Non-pigmented ciliary epithelial cell (primary cell): ENCODE measurements at regions not wholly inside any gene's neighbourhood (a gene's known extent, or its start where the extent isn't known, plus 50 kb on each side); places are given as distances from the start of the nearest gene placed in this dataset.
"Not testable (repeated sequence)": the region's sequence is repeated elsewhere in the genome, so short reads cannot be mapped to it uniquely, and the experiment has no call there.

Experiments used
- DNase-seq: peaks from one replicate; pipeline ENCODE4 v3.0.0-alpha.2; 2010; ENCODE audit warnings: low read depth

DNA sequence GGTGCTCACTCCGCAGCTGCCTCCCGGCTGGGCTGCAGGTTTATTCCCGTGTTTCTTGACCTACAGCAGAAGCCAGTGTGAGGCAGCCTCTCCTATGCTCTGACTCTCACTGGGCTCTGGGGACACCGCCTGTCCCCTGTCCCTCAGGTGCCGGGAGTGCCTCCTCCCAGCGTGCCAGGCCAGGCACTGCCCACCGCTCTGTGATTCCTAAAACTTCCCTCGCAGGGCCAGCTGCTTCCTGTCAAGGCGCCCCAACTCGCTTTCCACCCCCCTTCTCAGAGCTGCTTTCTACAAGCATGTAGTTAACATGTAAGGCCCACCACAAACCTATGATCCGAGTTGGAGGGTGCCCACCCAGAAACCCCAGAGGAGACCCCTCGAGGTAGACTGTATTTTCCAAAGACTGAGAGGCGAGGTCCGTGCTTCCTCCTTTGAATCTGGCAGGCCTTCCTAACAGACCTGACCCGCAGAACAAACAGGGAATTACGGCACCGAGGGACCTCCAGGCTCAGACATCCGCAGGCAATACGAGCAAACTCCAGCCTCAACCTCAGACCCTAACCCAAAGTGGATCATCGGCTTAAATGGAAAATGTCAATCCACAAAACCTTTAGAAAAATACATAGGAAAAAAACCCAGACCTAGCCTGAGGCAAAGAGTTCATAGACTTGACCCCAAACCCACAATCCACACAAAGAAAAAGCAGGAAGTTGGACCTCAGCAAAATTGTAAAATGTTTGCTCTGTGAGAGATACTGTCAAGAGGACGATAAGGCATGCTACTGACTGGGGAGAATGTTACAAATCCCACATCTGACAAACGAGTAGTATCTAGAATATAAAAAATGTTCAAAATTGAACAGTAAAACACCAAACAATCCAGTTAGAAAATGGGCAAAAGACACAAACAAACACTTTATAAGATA lies 121.3 kb upstream of the IQSEC1 start:
- DNase-seq: no peak

DNA sequence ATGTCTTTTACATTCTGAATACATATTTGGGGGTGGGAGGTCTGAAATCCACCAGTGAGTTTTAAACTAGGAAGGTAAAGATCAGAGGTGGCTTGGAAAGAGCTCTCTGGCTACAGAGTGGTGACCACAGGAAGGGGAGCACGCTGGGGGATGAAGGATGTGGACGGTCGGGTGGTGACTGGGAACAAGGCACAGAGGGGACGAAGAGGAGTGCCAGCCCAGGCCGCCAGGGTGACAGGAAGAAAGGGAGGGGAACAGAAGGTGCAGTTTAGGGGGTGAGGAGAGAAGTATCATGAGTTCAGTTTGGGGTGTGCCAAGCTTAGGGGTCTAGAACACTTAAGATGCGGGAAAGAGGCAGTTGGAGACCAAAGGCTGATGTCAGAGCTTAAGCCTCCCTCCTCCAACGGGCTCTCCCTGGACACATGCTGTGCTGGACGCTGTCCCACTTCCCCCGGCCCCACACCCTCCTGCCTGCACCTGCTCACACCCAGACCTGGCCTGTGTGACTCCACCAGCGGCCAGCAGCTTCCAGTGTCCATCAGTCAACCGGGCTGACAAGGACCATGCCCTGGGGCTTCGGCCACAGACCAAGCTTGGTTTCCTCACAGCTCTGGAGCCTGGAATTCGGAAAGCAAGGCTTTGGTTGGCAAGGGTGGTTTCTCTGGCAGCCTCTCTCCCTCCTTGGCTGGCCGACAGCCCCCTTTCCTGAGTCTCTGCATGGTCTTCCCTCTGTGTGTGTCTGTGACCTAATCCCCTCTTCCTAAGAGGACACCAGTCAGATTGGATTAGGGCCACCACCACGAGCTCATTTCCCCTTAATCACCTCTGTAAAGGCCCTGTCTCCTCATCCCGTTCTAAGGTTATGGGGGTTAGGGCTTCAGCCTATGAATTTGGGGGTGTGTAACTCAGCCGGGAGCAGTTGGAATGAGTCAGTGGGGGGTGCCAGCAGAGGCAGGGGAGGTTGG lies 120.4 kb upstream of the IQSEC1 start:
- DNase-seq: no peak

GRCh38 chr3:13192471-13193213 lies 119.4 kb upstream of the IQSEC1 start:
- DNase-seq: no peak

- no peak for DNase-seq
These were observed 117.8 kb upstream of the IQSEC1 start for GRCh38 chr3:13191016-13191415.

DNA sequence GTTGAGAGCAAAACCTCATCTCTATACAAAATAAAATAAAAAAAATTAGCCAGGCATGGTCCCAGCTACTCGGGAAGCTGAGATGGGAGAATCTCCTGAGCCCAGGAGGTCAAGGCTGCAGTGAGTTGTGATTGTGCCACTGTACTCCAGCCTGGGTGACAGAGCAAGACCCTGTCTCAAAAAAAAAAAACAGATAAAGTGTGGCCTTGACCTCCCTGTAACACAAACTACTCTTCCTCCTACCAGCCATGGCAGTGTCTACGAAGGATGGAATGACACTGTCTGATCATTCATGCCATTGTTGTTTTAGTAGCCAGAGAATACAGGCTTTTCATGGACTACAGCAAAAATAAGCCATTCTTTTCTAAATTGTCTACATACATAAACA lies 117.1 kb upstream of the IQSEC1 start:
- no peak for DNase-seq

- no peak for DNase-seq
These were observed 116.6 kb upstream of the IQSEC1 start for GRCh38 chr3:13189639-13190377.

GRCh38 chr3:13188975-13189374 lies 115.7 kb upstream of the IQSEC1 start:
- no peak for DNase-seq

DNA sequence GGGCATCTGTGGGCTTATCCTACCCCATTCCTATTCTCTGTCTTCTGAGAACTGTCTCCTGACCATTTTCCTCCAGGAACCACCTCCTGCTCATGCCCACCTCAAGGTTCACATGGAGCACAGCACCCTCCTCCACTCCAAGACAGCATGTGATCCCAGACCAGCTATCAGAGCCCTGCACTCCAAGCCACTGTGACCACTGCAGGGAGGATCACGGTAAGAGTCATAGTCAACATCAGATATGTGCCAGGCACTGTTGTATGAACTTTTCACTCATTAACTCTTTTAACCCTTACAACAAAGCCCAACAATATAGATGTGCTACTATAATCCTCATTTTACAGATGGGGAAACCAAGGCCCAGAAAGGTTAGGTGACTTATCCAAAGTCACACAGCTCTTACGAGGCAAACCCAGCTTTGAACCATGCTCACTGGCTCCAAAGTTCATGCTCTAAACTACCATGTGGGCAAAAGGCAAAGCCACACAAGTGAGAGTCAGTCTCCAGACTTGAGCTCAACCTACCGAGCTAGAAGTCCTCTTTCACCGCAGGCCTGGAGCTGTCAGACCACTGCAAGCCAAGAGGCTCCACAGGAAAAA lies 115.1 kb upstream of the IQSEC1 start:
- DNase-seq: no peak

DNA sequence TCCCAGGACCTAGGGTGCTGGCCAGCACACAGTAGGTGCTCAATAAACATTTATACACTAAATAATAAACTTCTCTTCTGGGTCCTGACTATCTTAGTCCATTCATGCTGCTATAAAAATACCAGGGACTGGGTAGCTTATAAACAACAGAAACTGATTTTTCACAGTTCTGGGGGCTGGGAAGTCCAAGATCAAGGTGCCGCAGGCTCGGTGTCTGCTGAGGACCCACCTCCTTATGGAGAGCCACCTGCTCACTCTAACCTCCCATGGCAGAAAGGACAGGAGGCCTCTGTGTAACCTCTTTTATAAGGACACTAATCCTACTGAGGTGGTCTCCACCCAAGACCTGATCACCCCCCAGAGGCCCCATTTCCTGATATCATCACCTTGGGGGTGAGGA lies 114.4 kb upstream of the IQSEC1 start:
- DNase-seq: no peak

GRCh38 chr3:13186435-13186815 lies 113.2 kb upstream of the IQSEC1 start:
- DNase-seq: no peak

DNA sequence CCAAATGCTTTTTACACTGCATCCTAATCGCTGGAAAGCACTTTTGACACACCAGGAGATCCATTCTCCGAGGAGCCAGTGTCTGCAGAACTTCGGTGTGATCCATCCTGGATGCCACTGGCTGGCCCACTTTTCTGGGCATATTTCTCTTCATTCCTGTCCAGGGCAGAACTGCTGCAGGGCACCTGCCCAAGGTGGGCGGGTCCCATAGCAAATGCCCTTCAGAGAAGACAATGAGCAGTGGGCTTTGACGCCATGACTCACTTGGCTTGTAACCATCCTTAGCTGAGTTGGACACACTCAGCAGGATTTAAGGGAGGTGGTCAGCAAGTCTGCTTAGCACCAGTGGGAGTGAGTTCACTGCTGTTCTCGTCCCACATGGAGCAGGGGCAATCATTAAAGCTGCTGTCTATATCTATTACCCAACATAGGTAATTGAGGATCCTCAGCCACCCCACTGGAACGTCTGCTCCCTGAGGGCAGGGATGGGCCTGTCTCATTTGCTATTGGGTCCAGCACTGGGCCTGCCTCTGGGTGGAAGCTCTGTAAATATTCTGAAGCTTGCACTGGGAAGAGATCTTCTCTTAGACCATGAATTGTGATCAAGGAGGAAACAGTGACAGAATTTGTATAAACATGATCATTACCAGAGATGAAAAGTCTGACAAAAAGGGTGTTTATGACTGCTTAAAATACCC lies 112.7 kb upstream of the IQSEC1 start:
- DNase-seq: no peak

GRCh38 chr3:13179582-13180210 lies 106.5 kb upstream of the IQSEC1 start:
- DNase-seq: not testable (repeated sequence)

GRCh38 chr3:13179181-13179580 lies 106.0 kb upstream of the IQSEC1 start:
- DNase-seq: no peak

- no peak for DNase-seq
These were observed 104.9 kb upstream of the IQSEC1 start for GRCh38 chr3:13178107-13178506.

DNA sequence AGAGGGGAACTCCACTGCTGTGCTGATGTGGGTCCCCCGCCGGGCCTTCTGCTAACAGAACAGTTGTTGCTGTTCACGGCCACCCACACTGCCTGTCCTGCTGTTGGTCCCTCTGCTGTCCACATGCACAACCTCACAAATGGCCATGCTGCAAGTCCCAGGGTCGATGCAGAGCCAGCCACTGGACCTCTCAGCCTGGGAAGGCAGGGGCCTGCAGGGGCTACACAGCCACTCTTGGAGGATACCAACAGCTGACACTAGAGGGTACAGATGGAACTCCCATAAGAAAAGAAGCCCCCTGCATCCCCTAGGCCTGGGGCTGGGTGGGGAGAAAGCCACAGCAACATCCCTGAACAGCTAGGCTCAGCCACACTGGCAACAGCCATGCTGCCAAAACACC lies 104.4 kb upstream of the IQSEC1 start:
- no peak for DNase-seq

- DNase-seq: no peak
These were observed 104.0 kb upstream of the IQSEC1 start for GRCh38 chr3:13177236-13177635.

DNA sequence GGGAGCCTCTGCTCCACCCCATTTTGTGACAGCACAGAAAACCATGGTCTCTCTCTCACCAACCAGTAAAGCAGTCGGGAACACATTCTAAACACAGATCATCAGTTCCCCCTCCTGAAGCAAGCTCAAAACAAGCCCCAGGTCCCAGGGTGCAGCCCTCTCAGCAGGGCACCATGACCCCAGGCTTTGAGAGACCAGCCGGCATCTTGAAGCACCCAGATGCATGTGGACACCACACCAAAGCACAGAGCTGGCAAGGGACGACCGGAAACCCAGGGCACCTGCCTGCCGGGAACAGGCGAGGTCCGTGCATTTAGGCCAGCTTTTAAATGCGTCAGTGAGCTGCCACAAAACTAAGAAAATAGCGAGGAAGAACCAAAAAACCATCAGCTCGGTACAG lies 103.2 kb upstream of the IQSEC1 start:
- DNase-seq: no peak

DNA sequence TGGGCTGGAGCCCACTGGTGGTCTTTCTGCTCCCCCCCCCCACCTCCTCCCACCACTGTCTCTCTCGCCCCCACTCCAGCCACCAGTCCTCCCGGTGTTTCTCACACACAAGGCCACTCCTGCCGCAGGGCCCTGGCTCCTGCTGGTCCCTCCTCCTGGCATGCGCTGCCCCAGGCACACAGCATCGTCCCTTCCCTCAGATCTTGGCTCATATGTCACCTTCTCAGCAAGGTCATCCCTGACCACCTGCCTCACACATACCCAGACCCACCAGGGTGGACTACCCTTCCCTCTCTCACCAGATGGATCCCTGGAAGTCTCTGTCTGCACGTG lies 101.5 kb upstream of the IQSEC1 start:
- DNase-seq: no peak

DNA sequence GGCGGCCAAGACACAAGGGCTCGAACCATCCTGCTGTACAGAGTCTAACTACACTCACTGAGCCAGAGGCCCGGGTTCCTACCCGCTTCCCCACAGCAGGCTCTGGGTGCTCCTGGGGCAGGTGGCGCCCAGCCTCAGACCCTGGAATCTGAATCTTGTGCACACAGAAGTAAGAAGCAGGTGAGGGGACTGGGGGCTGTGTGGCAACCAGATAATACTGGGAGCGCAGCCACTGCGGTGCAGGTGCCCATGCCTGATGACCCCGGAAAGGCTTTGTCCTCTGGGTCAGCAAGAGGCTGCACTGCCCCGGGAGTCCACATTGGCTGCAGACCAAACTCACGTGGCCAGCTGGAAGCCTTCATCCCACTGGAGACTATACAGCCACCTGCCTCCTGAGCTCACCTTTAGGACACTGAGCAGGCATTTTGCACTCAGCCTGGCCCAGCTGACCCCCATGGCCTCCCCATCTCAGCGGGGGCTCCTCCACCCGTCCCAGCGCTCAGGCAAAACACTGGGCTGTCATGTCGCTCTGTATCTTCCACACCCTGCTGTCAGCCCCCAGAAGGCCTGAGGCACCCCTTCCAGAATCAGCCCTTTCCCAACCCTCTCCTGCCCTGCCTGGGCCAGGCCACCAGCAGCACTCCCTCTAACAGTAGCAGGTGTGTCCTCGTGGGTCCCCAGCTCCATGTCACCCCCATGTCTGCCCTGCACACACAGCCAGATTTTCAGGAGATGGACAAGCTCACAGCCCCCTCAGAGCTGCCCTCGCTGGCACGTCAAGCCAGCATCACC lies 101.0 kb upstream of the IQSEC1 start:
- no peak for DNase-seq
